ENCODE measurements at regions not wholly inside any gene's neighbourhood (a gene's known extent, or its start where the extent isn't known, plus 50 kb on each side); places are given as distances from the start of the nearest gene placed in this dataset.

DNA sequence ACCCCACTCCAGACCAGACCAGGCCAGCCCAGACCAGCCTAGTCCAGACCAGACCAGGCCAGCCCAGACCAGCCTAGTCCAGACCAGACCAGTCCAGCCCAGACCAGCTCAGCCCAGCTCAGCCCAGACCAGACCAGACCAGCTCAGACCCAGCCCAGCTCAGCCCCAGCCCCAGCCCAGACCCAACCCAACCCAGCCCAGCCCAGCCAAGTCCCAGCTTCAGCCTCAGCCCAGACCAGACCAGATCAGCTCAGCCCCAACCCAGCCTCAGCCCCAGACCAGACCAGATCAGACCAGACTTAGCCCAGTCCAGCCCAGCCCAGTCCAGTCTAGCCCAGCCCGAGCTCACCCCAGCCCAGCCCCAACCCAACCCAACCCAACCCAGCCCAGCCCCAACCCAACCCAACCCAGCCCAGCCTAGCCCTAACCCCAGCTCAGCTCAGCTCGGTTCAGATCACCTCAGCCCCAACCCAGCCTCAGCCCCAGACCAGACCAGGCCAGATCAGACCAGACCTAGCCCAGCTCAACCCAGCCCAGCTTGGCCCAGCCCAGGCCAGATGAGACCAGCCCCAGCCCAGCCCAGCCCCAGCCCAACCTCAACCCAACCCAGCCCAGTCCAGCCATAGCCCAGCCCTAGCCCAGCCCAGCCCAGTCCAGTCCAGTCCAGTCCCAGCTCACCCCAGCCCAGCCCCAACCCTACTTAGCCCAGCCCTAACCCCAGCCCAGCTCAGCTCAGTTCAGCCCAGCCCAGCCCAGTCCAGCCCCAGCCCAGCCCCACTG, 204.7 kb downstream of the BCL11B start:
- BruUV-seq (replicated peaks), result no TSS peak
- ATAC-seq (ENCODE audit: low read depth), result no peak
- no peaks in the 10 kb centered on the region for H3K36me3 ChIP-seq (ENCODE audit: control insufficient read depth, insufficient read depth, low read length)
- no peak for TF ChIP-seq CHD1 (IDR thresholded peaks at IDR 0.05; ENCODE audit: low read depth, low read length)
- TF ChIP-seq, protein P1, sequence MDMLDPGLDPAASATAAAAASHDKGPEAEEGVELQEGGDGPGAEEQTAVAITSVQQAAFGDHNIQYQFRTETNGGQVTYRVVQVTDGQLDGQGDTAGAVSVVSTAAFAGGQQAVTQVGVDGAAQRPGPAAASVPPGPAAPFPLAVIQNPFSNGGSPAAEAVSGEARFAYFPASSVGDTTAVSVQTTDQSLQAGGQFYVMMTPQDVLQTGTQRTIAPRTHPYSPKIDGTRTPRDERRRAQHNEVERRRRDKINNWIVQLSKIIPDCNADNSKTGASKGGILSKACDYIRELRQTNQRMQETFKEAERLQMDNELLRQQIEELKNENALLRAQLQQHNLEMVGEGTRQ (IDR thresholded peaks at IDR 0.05; ENCODE audit: low read depth, low read length), result no peak
- TF ChIP-seq, protein P2, sequence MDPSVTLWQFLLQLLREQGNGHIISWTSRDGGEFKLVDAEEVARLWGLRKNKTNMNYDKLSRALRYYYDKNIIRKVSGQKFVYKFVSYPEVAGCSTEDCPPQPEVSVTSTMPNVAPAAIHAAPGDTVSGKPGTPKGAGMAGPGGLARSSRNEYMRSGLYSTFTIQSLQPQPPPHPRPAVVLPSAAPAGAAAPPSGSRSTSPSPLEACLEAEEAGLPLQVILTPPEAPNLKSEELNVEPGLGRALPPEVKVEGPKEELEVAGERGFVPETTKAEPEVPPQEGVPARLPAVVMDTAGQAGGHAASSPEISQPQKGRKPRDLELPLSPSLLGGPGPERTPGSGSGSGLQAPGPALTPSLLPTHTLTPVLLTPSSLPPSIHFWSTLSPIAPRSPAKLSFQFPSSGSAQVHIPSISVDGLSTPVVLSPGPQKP (IDR thresholded peaks at IDR 0.05; ENCODE audit: borderline replicate concordance, low read depth, low read length), result no peak
- TF ChIP-seq POLR2A (IDR thresholded peaks at IDR 0.05; ENCODE audit: low read depth, low read length), result no peak
- no peak for TF ChIP-seq RFX5 (IDR thresholded peaks at IDR 0.05; ENCODE audit: low read depth, low read length)
- TF ChIP-seq NFE2L2 (IDR thresholded peaks at IDR 0.05; ENCODE audit: low read depth, low read length), result no peak
- no peak for TF ChIP-seq SMC3 (IDR thresholded peaks at IDR 0.05; ENCODE audit: low read depth, low read length)
- no peaks in the 10 kb centered on the region for H3K27me3 ChIP-seq (ENCODE audit: control insufficient read depth, insufficient read depth, low read length)
- no peaks in the 10 kb centered on the region for H3K79me1 ChIP-seq (ENCODE audit: low read depth in 1 of 2, low read length in 2 of 2)
- no peak overlapping the region for H2AK5ac ChIP-seq (ENCODE audit: low read depth, low read length)
- H4K20me1 ChIP-seq (ENCODE audit: insufficient read depth, low read length), result no peaks in the 10 kb centered on the region
- no peak overlapping the region for H2AFZ ChIP-seq (replicated peaks; ENCODE audit: low read length, poor library complexity)
- H2BK20ac ChIP-seq (ENCODE audit: low read depth, low read length), result no peak overlapping the region
- WGBS, 2 experiments (ENCODE audit: extremely low coverage in 2 of 2, insufficient read length in 1 of 2), result 40% methylated on average over 1 of the region's 2 CpGs; no CpG with 5 or more reads in 1 of the 2 experiments
- H3K14ac ChIP-seq (replicated peaks; ENCODE audit: low read depth, low read length), result no peak overlapping the region
- DNase-seq, result no peak
- no peak overlapping the region for H3K4me2 ChIP-seq (ENCODE audit: low read depth, low read length)
- ChIA-PET CTCF (no interaction called here), POLR2A (ENCODE audit: unreplicated experiment) (no interaction called here)
- H3K4me3 ChIP-seq (ENCODE audit: insufficient read depth, low read depth, low read length), result no peak overlapping the region
- dilution Hi-C loops (cut with HindIII; ENCODE audit: low sequenced_read_pairs, unreplicated experiment) (no loop called here), intact Hi-C loops (cut with micrococcal nuclease) (no loop called here), in situ Hi-C loops (cut with MboI; ENCODE audit: low sequenced_read_pairs) (no loop called here)
- no peak overlapping the region for H3K9ac ChIP-seq (ENCODE audit: low read depth, low read length)
- H2BK5ac ChIP-seq (ENCODE audit: low read depth, low read length, poor library complexity, severe bottlenecking), result no peak overlapping the region
- peaks cover 52% of the 10 kb centered on the region for H3K9me3 ChIP-seq (ENCODE audit: control insufficient read depth, insufficient read depth, low read length)
- no peak overlapping the region for H3K27ac ChIP-seq (ENCODE audit: insufficient read depth, low read length)
- no peak overlapping the region for H2BK15ac ChIP-seq (ENCODE audit: low read depth, low read length)
- no peak overlapping the region for H2BK120ac ChIP-seq (ENCODE audit: low read depth, low read length)
- no peak overlapping the region for H3K18ac ChIP-seq (ENCODE audit: low read depth, low read length)
- no peak overlapping the region for H3K23ac ChIP-seq (ENCODE audit: low read depth, low read length)
- no peak overlapping the region for H4K91ac ChIP-seq (ENCODE audit: insufficient read depth, low read depth, low read length)
- no peak overlapping the region for H3K56ac ChIP-seq (ENCODE audit: extremely low read depth, insufficient read depth, low read length)
- H3K4me1 ChIP-seq (ENCODE audit: control insufficient read depth, insufficient read depth, low read length), result no peaks in the 10 kb centered on the region
- H4K8ac ChIP-seq (ENCODE audit: low read depth in 2 of 2, low read length in 2 of 2), result no peak overlapping the region
- H3K9me1 ChIP-seq (ENCODE audit: insufficient read depth, low read length), result no peaks in the 10 kb centered on the region
- H3K4ac ChIP-seq (ENCODE audit: low read depth, low read length), result no peak overlapping the region
- H4K5ac ChIP-seq (ENCODE audit: low read depth, low read length), result no peak overlapping the region
- no peak overlapping the region for H2AK9ac ChIP-seq (replicated peaks; ENCODE audit: low read depth, low read length, poor library complexity)

All from IMR-90 (cell line).